Hepatocyte (in vitro differentiated cells): ENCODE measurements at regions not wholly inside any gene's neighbourhood (a gene's known extent, or its start where the extent isn't known, plus 50 kb on each side); places are given as distances from the start of the nearest gene placed in this dataset.

Experiments
- DNase-seq: peaks from one replicate; pipeline ENCODE4 v3.0.0-alpha.2; 2016; ENCODE audit warnings: low spot score
- H2AFZ ChIP-seq: fragments of 200-600 bp; sonication (generic); 2 replicates; pipeline ENCODE4 v1.6.0; 2016; ENCODE audit warnings: antibody characterized with exemption, mild to moderate bottlenecking
- H3K27ac ChIP-seq: fragments of 200-600 bp; sonication (generic); 2 replicates; pipeline ENCODE4 v1.5.1; 2016; ENCODE audit warnings: mild to moderate bottlenecking
- H3K27me3 ChIP-seq: fragments of 200-600 bp; sonication (generic); 2 replicates; pipeline ENCODE4 v1.6.1; 2016
- H3K36me3 ChIP-seq: fragments of 200-600 bp; sonication (generic); replicated peaks from 2 replicates; pipeline ENCODE4 v1.5.1; 2016; ENCODE audit warnings: low read depth; ENCODE audit not compliant: insufficient read depth
- H3K4me1 ChIP-seq: fragments of 200-600 bp; sonication (generic); 2 replicates; pipeline ENCODE4 v1.5.1; 2016; ENCODE audit warnings: mild to moderate bottlenecking, moderate library complexity; ENCODE audit not compliant: insufficient read depth
- H3K4me2 ChIP-seq: fragments of 200-600 bp; sonication (generic); 2 replicates; pipeline ENCODE4 v1.6.0; 2016
- H3K4me3 ChIP-seq: fragments of 200-600 bp; sonication (generic); 2 replicates; pipeline ENCODE4 v1.5.1; 2016; ENCODE audit warnings: mild to moderate bottlenecking
- H3K79me2 ChIP-seq: fragments of 200-600 bp; sonication (generic); 2 replicates; pipeline ENCODE4 v1.6.0; 2017; ENCODE audit warnings: mild to moderate bottlenecking
- H3K9me2 ChIP-seq: fragments of 200-600 bp; sonication (generic); replicated peaks from 2 replicates; pipeline ENCODE4 v1.6.0; 2017; ENCODE audit warnings: mild to moderate bottlenecking; ENCODE audit not compliant: insufficient read depth
- H3K9me3 ChIP-seq: fragments of 200-600 bp; sonication (generic); 2 replicates; pipeline ENCODE4 v1.5.1; 2016; ENCODE audit warnings: low read depth, mild to moderate bottlenecking
- H4K20me1 ChIP-seq: fragments of 200-600 bp; sonication (generic); 2 replicates; pipeline ENCODE4 v1.6.0; 2016; ENCODE audit warnings: mild to moderate bottlenecking; ENCODE audit not compliant: insufficient read depth, poor library complexity, severe bottlenecking
- CTCF ChIP-seq: fragments of 200-600 bp; sonication (generic); IDR thresholded peaks from 2 replicates; pipeline ENCODE4 v1.5.1; 2016; ENCODE audit warnings: antibody characterized with exemption, mild to moderate bottlenecking; ENCODE audit not compliant: poor library complexity
- EZH2 ChIP-seq: fragments of 200-600 bp; sonication (generic); IDR thresholded peaks from 2 replicates; pipeline ENCODE4 v1.6.1; 2016; ENCODE audit warnings: antibody characterized with exemption, mild to moderate bottlenecking, borderline replicate concordance
- EZH2phosphoT487 ChIP-seq: fragments of 200-600 bp; sonication (generic); IDR thresholded peaks from one replicate; pipeline ENCODE4 v1.6.1; 2018; ENCODE audit warnings: antibody characterized with exemption, mild to moderate bottlenecking, low read depth, moderate library complexity; ENCODE audit not compliant: unreplicated experiment, severe bottlenecking
- WGBS: methylation state at CpG from one replicate; pipeline ENCODE4 v1.1.6; 2016; ENCODE audit warnings: low lambda C conversion rate; ENCODE audit errors: missing lambda C conversion rate; 5-methylcytosine and 5-hydroxymethylcytosine counted together

- Histone ChIP-seq H3K27me3 (no peaks in the 10 kb centered on the region), H3K4me1 (peaks cover 3% of the 10 kb centered on the region), H4K20me1 (no peaks in the 10 kb centered on the region), H3K79me2 (no peaks in the 10 kb centered on the region), H3K27ac (no peak overlapping the region), H3K4me3 (no peak overlapping the region), H3K9me3 (no peaks in the 10 kb centered on the region), H3K9me2 (no peaks in the 10 kb centered on the region), H2AFZ (no peak overlapping the region), H3K36me3 (no peaks in the 10 kb centered on the region), H3K4me2 (no peak overlapping the region)
- no peak for DNase-seq
- no peak for TF ChIP-seq EZH2
- no peak for TF ChIP-seq EZH2phosphoT487
- no peak for TF ChIP-seq CTCF
- whole genome bisulfite sequencing, result 87% methylated on average over 1 of the region's 1 CpG
Observed at GRCh38 chr1:227427411-227427810, 109.1 kb upstream of the CDC42BPA start.

GRCh38 chr1:227424953-227425352 lies 106.7 kb upstream of the CDC42BPA start:
- Histone ChIP-seq H3K4me3 (no peak overlapping the region), H2AFZ (no peak overlapping the region), H3K9me3 (no peaks in the 10 kb centered on the region), H3K27me3 (no peaks in the 10 kb centered on the region), H3K27ac (no peak overlapping the region), H3K79me2 (no peaks in the 10 kb centered on the region), H3K9me2 (no peaks in the 10 kb centered on the region), H3K4me2 (no peak overlapping the region), H3K36me3 (no peaks in the 10 kb centered on the region), H4K20me1 (no peaks in the 10 kb centered on the region), H3K4me1 (no peaks in the 10 kb centered on the region)
- 96% methylated on average over 7 of the region's 7 CpGs for WGBS
- DNase-seq, result no peak
- TF ChIP-seq CTCF, result no peak
- TF ChIP-seq EZH2, result no peak
- TF ChIP-seq EZH2phosphoT487, result no peak

- TF ChIP-seq CTCF (no peak), EZH2 (no peak), EZH2phosphoT487 (no peak)
- H4K20me1 ChIP-seq, result no peaks in the 10 kb centered on the region
- H3K4me3 ChIP-seq, result no peak overlapping the region
- H3K27ac ChIP-seq, result no peak overlapping the region
- H3K36me3 ChIP-seq, result no peaks in the 10 kb centered on the region
- no peaks in the 10 kb centered on the region for H3K27me3 ChIP-seq
- H3K4me1 ChIP-seq, result no peaks in the 10 kb centered on the region
- no peaks in the 10 kb centered on the region for H3K79me2 ChIP-seq
- no peak overlapping the region for H3K4me2 ChIP-seq
- 72% methylated on average over 7 of the region's 7 CpGs for WGBS
- no peaks in the 10 kb centered on the region for H3K9me3 ChIP-seq
- no peak overlapping the region for H2AFZ ChIP-seq
- no peaks in the 10 kb centered on the region for H3K9me2 ChIP-seq
- DNase-seq, result no peak
Observed at GRCh38 chr1:227424159-227424680, 105.9 kb upstream of the CDC42BPA start.

GRCh38 chr1:227422581-227422980 lies 104.3 kb upstream of the CDC42BPA start:
- no peak for DNase-seq
- Histone ChIP-seq H4K20me1 (no peaks in the 10 kb centered on the region), H3K9me3 (no peaks in the 10 kb centered on the region), H3K4me2 (no peak overlapping the region), H3K4me3 (no peak overlapping the region), H3K27me3 (no peaks in the 10 kb centered on the region), H3K79me2 (no peaks in the 10 kb centered on the region), H2AFZ (no peak overlapping the region), H3K4me1 (no peaks in the 10 kb centered on the region), H3K36me3 (no peaks in the 10 kb centered on the region), H3K9me2 (no peaks in the 10 kb centered on the region), H3K27ac (no peak overlapping the region)
- TF ChIP-seq CTCF, result no peak
- no peak for TF ChIP-seq EZH2phosphoT487
- no peak for TF ChIP-seq EZH2
- 94% methylated on average over 2 of the region's 2 CpGs for WGBS
